HCT116 (cell line): ENCODE measurements at regions not wholly inside any gene's neighbourhood (a gene's known extent, or its start where the extent isn't known, plus 50 kb on each side); places are given as distances from the start of the nearest gene placed in this dataset.

Experiments
- ATAC-seq: fragments of 200-7000 bp; cut with Tn5 transposase; 2 replicates; pipeline ENCODE4 v1.9.1; 2020; ENCODE audit warnings: mild to moderate bottlenecking, moderate library complexity
- BruUV-seq: library from RNA; stranded (reverse); fragments of 400-500 nt; replicated peaks from 2 replicates; lab custom pipeline; 2021; lab: Mats Ljungman, UMichigan
- CTCF ChIA-PET: fragments of 300-600 bp; sonication (Branson Sonifier 250); formaldehyde crosslinking; loops from one replicate; lab custom pipeline; 2021; ENCODE audit warnings: antibody characterized with exemption; lab: Charles Lee
- POLR2A ChIA-PET: fragments of 300-600, 350-600 bp; sonication (Branson Sonifier 250); formaldehyde crosslinking; loops from one replicate; lab custom pipeline; 2021; ENCODE audit warnings: antibody characterized with exemption; lab: Charles Lee
- RAD21 ChIA-PET, 2 experiments: fragments of 300-600 bp; sonication (Branson Sonifier 250); formaldehyde crosslinking; loops; one replicate each; lab custom pipeline; 2023; ENCODE audit warnings: low total read pairs in 2 of 2; ENCODE audit not compliant: uncharacterized antibody in 2 of 2, unreplicated experiment in 2 of 2, low non-redundant PET in 1 of 2; lab: Charles Lee
- DNase-seq: peaks from one replicate; pipeline ENCODE4 v3.0.0-alpha.2; 2010; ENCODE audit warnings: low read depth, low spot score
- H2AFZ ChIP-seq: fragments of 200-600 bp; shearing (Covaris generic), sonication (generic); 2 replicates; pipeline ENCODE4 v1.6.1; 2017; ENCODE audit warnings: low read depth, mixed run types, mixed read lengths, antibody characterized with exemption, low read length; ENCODE audit not compliant: poor library complexity, severe bottlenecking
- H3K27ac ChIP-seq: 2 replicates; pipeline ENCODE4 v1.5.1; 2012; ENCODE audit warnings: low read depth, low read length
- H3K27me3 ChIP-seq: fragments of 200-600 bp; sonication (generic); 2 replicates; pipeline ENCODE4 v1.6.1; 2016; ENCODE audit warnings: mixed run types, low read length, mixed read lengths; ENCODE audit not compliant: insufficient read depth
- H3K36me3 ChIP-seq, 2 experiments: fragments of 200-500 bp in 1 of 2; fragments of 200-600 bp in 1 of 2; sonication (Bioruptor generic) in 1 of 2; sonication (generic) in 1 of 2; 2 replicates each; pipeline versions ENCODE4 v1.5.1 to v1.6.1; 2014 to 2016; ENCODE audit warnings: low read length in 2 of 2, inconsistent platforms in 1 of 2, mixed read lengths in 1 of 2, mixed run types in 1 of 2; ENCODE audit not compliant: insufficient read depth in 2 of 2, control insufficient read depth in 1 of 2
- H3K4me1 ChIP-seq, 2 experiments: fragments of 200-600 bp in 1 of 2; sonication (generic) in 1 of 2; 2 replicates each; pipeline versions ENCODE4 v1.5.1 to v1.6.1; 2012 to 2017; ENCODE audit warnings: low read length in 2 of 2, inconsistent platforms in 1 of 2, mild to moderate bottlenecking in 1 of 2, mixed read lengths in 1 of 2, mixed run types in 1 of 2, moderate library complexity in 1 of 2; ENCODE audit not compliant: insufficient read depth in 2 of 2, control insufficient read depth in 1 of 2
- H3K4me2 ChIP-seq: fragments of 200-600 bp; sonication (generic); 2 replicates; pipeline ENCODE4 v1.6.1; 2017; ENCODE audit warnings: mixed run types, low read length, mixed read lengths
- H3K4me3 ChIP-seq, 2 experiments: fragments of 200-600 bp in 1 of 2; sonication (generic) in 1 of 2; replicated peaks in 1 of 2; 2 replicates each; pipeline ENCODE4 v1.5.1; 2011 to 2016; ENCODE audit warnings: low read length in 2 of 2, control low read depth in 1 of 2, low read depth in 1 of 2, mild to moderate bottlenecking in 1 of 2, mixed read lengths in 1 of 2, mixed run types in 1 of 2
- H3K79me2 ChIP-seq: fragments of 200-600 bp; sonication (generic); 2 replicates; pipeline ENCODE4 v1.6.1; 2017; ENCODE audit warnings: mild to moderate bottlenecking, mixed run types, low read length, moderate library complexity, mixed read lengths; ENCODE audit not compliant: insufficient read depth
- H3K9ac ChIP-seq: fragments of 200-600 bp; sonication (generic); 2 replicates; pipeline ENCODE4 v1.6.1; 2016; ENCODE audit warnings: low read length, mixed read lengths
- H3K9me2 ChIP-seq: fragments of 200-600 bp; sonication (generic), shearing (Covaris generic); 2 replicates; pipeline ENCODE4 v1.6.1; 2017; ENCODE audit warnings: mixed run types, mild to moderate bottlenecking, moderate library complexity; ENCODE audit not compliant: insufficient read depth
- H3K9me3 ChIP-seq, 2 experiments: fragments of 200-500 bp in 1 of 2; fragments of 200-600 bp in 1 of 2; sonication (Bioruptor generic) in 1 of 2; sonication (generic) in 1 of 2; 2 replicates each; pipeline ENCODE4 v1.6.1; 2014 to 2017; ENCODE audit warnings: low read length in 2 of 2, mixed read lengths in 2 of 2, inconsistent platforms in 1 of 2, low read depth in 1 of 2, mild to moderate bottlenecking in 1 of 2, mixed run types in 1 of 2, moderate library complexity in 1 of 2; ENCODE audit not compliant: control insufficient read depth in 1 of 2, insufficient read depth in 1 of 2
- H4K20me1 ChIP-seq: fragments of 200-600 bp; sonication (generic), shearing (Covaris generic); 2 replicates; pipeline ENCODE4 v1.6.1; 2017; ENCODE audit warnings: mixed run types, mild to moderate bottlenecking, moderate library complexity; ENCODE audit not compliant: insufficient read depth
- CBX3 ChIP-seq: IDR thresholded peaks from 2 replicates; pipeline ENCODE4 v1.6.1; 2012; ENCODE audit warnings: low read depth
- ELF1 ChIP-seq: IDR thresholded peaks from 2 replicates; pipeline ENCODE4 v1.6.1; 2012; ENCODE audit warnings: low read depth, borderline replicate concordance
- EZH2 ChIP-seq: fragments of 200-600 bp; sonication (generic); IDR thresholded peaks from 2 replicates; pipeline ENCODE4 v1.6.1; 2017; ENCODE audit warnings: antibody characterized with exemption, mixed run types
- EZH2phosphoT487 ChIP-seq: fragments of 200-600 bp; IDR thresholded peaks from 2 replicates; pipeline ENCODE4 v1.6.1; 2018; ENCODE audit warnings: antibody characterized with exemption, borderline replicate concordance
- FOSL1 ChIP-seq: IDR thresholded peaks from 2 replicates; pipeline ENCODE4 v1.6.1; 2012; ENCODE audit warnings: low read depth
- RAD21 ChIP-seq: IDR thresholded peaks from 2 replicates; pipeline ENCODE4 v1.6.1; 2012; ENCODE audit warnings: low read depth, mild to moderate bottlenecking
- SIN3A ChIP-seq: IDR thresholded peaks from 2 replicates; pipeline ENCODE4 v1.6.1; 2012; ENCODE audit warnings: low read depth
- SRF ChIP-seq: IDR thresholded peaks from 2 replicates; pipeline ENCODE4 v1.6.1; 2012; ENCODE audit warnings: low read depth
- intact Hi-C: fragments of 100-400 bp; cut with micrococcal nuclease; formaldehyde crosslinking; loops from 2 replicates; pipeline ENCODE4 v1.10.0; 2022
- TF ChIP-seq, protein P1 (sequence below): IDR thresholded peaks from 2 replicates; pipeline ENCODE4 v1.6.1; 2012

DNA sequence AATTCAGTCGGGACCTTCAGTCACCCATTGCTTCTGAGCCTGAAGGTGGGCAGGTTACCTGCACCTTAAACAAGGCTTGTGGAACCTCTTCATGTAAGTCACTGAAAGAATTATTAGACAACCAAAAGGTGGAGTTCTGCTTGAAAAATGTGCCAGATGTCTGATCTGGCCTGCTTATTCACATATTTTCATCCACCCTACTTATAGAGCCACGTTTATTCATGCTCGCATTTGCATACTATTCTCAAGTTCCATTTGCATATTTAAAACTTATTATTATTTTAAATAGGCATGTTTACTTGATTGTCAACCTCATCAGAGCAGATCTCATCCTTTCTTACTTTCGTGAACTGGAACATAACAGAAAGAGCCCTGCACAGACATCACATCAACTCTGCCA lies 140.0 kb upstream of the NABP1 start:
- ATAC-seq, result no peak
- Histone ChIP-seq H3K4me1 (no peaks in the 10 kb centered on the region), H3K4me3 (no peak overlapping the region), H3K4me2 (no peak overlapping the region), H3K79me2 (no peaks in the 10 kb centered on the region), H4K20me1 (no peaks in the 10 kb centered on the region), H2AFZ (no peak overlapping the region), H3K9me2 (no peaks in the 10 kb centered on the region), H3K36me3 (no peaks in the 10 kb centered on the region), H3K9me3 (no peaks in the 10 kb centered on the region), H3K9ac (no peak overlapping the region), H3K27me3 (no peaks in the 10 kb centered on the region), H3K27ac (no peak overlapping the region)
- ChIA-PET RAD21 (no interaction called here), CTCF (interaction anchor here (1.2 to 2.0 kb wide), 2 partner anchors 16 to 624 kb away, joined by 3 to 11 read pairs; no protein-coding TSS in a partner anchor), POLR2A (no interaction called here)
- no peak for DNase-seq
- intact Hi-C loops, result no loop called here
- BruUV-seq, result no TSS peak
- TF ChIP-seq RAD21, result no peak
- no peak for TF ChIP-seq SIN3A
- no peak for TF ChIP-seq EZH2phosphoT487

DNA sequence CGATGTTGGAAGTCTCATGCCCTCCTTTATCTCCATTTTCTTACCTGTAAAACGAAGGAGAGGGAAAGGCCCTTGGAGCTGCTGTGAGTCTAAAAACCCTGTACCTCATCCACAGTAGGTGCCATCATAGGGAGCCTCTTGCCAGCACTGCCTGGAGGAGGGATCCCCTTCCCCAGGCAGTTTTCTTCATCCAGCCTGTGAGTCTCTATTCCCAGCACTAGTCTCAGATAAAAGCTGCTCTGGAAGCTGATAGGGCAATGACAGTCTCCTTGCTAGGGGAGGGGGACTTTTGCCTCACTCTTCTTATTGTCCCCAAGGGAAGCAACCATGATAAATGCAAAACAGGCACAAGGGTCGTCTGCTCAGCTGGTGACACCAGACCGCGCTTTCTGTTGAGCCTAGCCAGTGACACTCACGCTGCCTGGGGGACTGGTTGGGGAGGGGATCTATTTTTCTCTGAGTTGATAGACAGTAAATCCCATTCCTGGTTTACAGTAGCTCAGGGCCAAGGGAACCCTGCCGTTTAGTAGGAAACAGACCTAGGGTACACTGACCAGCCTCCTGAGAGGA lies 139.5 kb upstream of the NABP1 start:
- H3K36me3 ChIP-seq, result no peaks in the 10 kb centered on the region
- no peak overlapping the region for H3K4me2 ChIP-seq
- no TSS peak for BruUV-seq
- no peak overlapping the region for H3K4me3 ChIP-seq
- ChIA-PET POLR2A (no interaction called here), CTCF (interaction anchor here (0.8 to 2.0 kb wide), 13 partner anchors 9 to 748 kb away, joined by 3 to 11 read pairs (median 4); no protein-coding TSS in a partner anchor), RAD21 (interaction anchor here (1.0 kb wide), 2 partner anchors 17 to 624 kb away, joined by 3 read pairs; no protein-coding TSS in a partner anchor)
- no peak for DNase-seq
- ATAC-seq, result no peak
- no peaks in the 10 kb centered on the region for H3K79me2 ChIP-seq
- H3K27me3 ChIP-seq, result no peaks in the 10 kb centered on the region
- no peaks in the 10 kb centered on the region for H4K20me1 ChIP-seq
- H3K9me3 ChIP-seq, result no peaks in the 10 kb centered on the region
- intact Hi-C loops, result no loop called here
- no peak overlapping the region for H3K27ac ChIP-seq
- no peaks in the 10 kb centered on the region for H3K9me2 ChIP-seq
- H2AFZ ChIP-seq, result no peak overlapping the region
- no peak overlapping the region for H3K9ac ChIP-seq
- no peaks in the 10 kb centered on the region for H3K4me1 ChIP-seq
- TF ChIP-seq SRF (no peak), EZH2 (no peak), RAD21 (no peak), CBX3 (no peak), SIN3A (no peak), ELF1 (no peak), FOSL1 (no peak)
- TF ChIP-seq, protein P1, sequence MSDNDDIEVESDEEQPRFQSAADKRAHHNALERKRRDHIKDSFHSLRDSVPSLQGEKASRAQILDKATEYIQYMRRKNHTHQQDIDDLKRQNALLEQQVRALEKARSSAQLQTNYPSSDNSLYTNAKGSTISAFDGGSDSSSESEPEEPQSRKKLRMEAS, result no peak
